GM12872 (cell line): ENCODE measurements at regions not wholly inside any gene's neighbourhood (a gene's known extent, or its start where the extent isn't known, plus 50 kb on each side); places are given as distances from the start of the nearest gene placed in this dataset.

Experiments
- TF ChIP-seq, protein P1 (sequence below): IDR thresholded peaks from 3 replicates; pipeline ENCODE4 v1.5.1; 2011; ENCODE audit warnings: low read depth, mild to moderate bottlenecking, low read length, moderate library complexity; ENCODE audit not compliant: insufficient read depth

DNA sequence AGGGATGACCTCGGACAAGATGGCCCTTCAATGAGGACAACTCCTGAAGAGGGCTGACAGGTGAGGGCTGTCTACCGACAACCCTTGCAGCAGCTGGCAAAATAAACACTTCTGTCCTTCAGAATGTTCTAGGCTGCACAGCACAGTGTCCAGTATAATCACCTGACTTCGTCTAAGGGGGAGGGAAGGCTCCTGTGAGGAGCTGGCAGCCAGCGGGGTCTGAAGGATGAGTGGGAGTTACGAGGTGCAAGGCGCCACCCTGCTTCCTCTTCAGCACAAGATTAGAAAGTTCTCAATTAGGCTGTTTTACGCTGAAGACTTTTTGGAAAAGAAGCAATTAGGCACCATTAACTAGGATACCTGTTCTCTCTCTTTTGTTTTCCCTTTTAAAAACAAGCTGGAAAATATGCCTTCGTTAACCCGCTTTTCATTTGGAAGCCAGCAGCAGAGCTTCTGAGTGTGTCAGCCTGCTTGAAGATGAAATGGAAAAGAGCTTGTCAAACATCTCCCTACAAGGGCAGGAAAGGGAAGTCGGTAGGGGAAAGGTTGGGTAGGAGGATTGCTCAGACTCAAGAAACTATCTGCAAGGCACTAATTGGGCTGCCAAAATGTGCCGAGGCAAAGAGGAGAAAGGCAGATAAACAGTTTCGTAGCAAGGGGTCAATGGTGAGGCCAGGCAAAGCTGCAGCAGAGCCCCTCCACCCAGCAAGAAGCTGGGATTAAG, 592.2 kb upstream of the CADM1 start:
- TF ChIP-seq, protein P1, sequence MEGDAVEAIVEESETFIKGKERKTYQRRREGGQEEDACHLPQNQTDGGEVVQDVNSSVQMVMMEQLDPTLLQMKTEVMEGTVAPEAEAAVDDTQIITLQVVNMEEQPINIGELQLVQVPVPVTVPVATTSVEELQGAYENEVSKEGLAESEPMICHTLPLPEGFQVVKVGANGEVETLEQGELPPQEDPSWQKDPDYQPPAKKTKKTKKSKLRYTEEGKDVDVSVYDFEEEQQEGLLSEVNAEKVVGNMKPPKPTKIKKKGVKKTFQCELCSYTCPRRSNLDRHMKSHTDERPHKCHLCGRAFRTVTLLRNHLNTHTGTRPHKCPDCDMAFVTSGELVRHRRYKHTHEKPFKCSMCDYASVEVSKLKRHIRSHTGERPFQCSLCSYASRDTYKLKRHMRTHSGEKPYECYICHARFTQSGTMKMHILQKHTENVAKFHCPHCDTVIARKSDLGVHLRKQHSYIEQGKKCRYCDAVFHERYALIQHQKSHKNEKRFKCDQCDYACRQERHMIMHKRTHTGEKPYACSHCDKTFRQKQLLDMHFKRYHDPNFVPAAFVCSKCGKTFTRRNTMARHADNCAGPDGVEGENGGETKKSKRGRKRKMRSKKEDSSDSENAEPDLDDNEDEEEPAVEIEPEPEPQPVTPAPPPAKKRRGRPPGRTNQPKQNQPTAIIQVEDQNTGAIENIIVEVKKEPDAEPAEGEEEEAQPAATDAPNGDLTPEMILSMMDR = no peak

GRCh38 chr11:116093481-116094270, 589.5 kb upstream of the CADM1 start:
- TF ChIP-seq, protein P1 = no peak

GRCh38 chr11:116093065-116093464, 588.9 kb upstream of the CADM1 start:
- TF ChIP-seq, protein P1 = no peak

GRCh38 chr11:116086426-116086825, 582.2 kb upstream of the CADM1 start:
- TF ChIP-seq, protein P1 = no peak

DNA sequence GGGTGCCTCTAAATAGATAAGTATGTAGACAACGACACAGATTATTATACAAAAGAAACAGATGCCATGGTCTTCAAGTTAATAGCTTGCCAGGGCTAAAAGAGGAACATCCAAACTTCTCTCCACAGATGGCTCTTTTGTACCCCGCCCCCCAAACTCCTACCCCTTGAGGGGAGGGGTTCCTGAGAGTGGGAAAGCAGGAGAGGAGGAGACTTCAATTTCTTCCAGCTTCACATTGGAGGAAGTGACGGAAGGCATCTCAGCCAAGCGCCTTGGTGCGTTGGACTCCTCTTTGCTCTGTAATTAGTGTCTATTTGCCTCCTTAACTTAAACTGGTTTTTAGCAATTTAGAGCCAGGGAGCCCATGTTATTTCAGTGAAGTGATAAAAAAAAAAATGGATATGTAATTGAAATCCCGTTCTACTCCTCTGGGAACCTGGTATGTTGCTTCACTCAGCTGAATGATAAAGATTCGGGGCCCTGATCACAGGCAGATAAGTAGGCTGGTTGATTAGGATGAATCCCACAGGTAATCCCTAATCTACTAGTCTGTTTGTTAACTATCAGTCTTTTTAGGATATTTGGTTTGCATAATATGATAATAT, 580.9 kb upstream of the CADM1 start:
- TF ChIP-seq, protein P1 = no peak

DNA sequence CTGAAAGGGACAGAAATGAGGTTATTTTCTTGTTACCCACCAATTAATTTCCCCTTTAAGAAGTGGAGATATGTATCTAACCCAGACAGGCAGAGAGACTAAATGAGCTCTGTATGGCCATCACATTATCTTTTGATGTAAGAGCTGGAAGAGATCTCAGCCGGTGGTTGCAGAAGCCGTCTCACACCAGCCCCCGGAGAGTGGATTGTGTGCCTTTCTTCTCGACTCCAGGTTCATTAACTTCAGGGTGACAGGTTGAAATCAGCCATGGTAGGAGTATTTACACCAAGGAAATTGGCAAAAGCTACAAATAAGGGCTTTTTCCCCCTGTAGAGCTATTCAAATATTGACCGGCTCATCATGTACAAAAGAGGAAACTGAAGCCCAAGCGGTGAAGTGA, 580.3 kb upstream of the CADM1 start:
- TF ChIP-seq, protein P1 = no peak

DNA sequence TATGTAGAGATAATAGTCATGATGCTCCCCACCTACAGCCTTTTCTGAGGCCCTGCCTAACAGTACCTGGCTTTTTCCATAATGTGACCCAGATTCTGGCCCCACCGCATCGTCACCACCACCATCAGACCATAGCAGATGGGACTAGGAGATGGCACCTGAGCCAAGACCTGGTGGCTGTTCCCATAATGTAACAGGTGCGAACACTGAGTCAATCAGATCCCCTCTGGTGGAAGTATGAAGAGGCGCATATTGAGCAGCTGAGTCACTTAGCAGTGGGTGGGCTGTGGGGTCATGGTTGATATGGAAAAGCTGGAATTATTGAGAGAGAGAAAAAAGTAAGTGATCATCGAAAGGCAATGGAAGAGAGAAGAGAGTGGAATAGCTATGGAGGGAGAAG, 578.0 kb upstream of the CADM1 start:
- TF ChIP-seq, protein P1 = no peak
